IMR-90 (cell line): ENCODE measurements at regions not wholly inside any gene's neighbourhood (a gene's known extent, or its start where the extent isn't known, plus 50 kb on each side); places are given as distances from the start of the nearest gene placed in this dataset.

Experiments
- BHLHE40 ChIP-seq: fragments of 150-350 bp; IDR thresholded peaks from 2 replicates; pipeline ENCODE4 v1.6.1; 2016; ENCODE audit warnings: mild to moderate bottlenecking, low read depth, low read length
- CHD1 ChIP-seq: IDR thresholded peaks from 2 replicates; pipeline ENCODE4 v1.6.1; 2012; ENCODE audit warnings: low read depth, low read length, improper control_type of control experiment
- FOS ChIP-seq: fragments of 150-350 bp; IDR thresholded peaks from 2 replicates; pipeline ENCODE4 v1.6.1; 2016; ENCODE audit warnings: low read depth, low read length
- SMC3 ChIP-seq: fragments of 150-350 bp; IDR thresholded peaks from 2 replicates; pipeline ENCODE4 v1.6.1; 2016; ENCODE audit warnings: low read depth, mild to moderate bottlenecking, antibody characterized with exemption, low read length, moderate library complexity
- TF ChIP-seq, protein P1 (sequence below): conservative IDR thresholded peaks from 2 replicates; pipeline ENCODE4 v1.5.1; 2012; ENCODE audit warnings: mild to moderate bottlenecking, low read depth, low read length, improper control_type of control experiment
- TF ChIP-seq, protein P2 (sequence below): fragments of 150-350 bp; IDR thresholded peaks from 2 replicates; pipeline ENCODE4 v1.6.1; 2017; ENCODE audit warnings: mild to moderate bottlenecking, antibody characterized with exemption, low read length, low read depth

DNA sequence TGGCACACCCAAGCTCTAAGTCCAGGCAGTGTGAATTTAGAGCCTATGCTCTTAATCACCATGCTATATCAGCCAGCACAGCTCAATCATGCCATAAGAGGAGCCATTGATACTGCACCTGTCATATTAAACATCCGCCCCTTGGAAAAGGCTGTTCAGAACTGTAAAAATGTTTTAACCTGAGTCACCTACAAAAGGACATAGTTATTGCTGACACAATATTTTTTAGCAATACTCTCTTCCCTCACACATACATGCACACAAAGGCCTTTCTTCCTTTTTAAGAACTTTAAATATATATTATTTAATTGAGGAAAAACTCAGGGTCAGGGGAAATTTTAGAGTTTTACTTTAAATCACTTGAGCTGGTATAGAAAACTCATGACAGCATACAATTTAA, 83.5 kb upstream of the ATXN7L3B start:
- TF ChIP-seq, protein P1, sequence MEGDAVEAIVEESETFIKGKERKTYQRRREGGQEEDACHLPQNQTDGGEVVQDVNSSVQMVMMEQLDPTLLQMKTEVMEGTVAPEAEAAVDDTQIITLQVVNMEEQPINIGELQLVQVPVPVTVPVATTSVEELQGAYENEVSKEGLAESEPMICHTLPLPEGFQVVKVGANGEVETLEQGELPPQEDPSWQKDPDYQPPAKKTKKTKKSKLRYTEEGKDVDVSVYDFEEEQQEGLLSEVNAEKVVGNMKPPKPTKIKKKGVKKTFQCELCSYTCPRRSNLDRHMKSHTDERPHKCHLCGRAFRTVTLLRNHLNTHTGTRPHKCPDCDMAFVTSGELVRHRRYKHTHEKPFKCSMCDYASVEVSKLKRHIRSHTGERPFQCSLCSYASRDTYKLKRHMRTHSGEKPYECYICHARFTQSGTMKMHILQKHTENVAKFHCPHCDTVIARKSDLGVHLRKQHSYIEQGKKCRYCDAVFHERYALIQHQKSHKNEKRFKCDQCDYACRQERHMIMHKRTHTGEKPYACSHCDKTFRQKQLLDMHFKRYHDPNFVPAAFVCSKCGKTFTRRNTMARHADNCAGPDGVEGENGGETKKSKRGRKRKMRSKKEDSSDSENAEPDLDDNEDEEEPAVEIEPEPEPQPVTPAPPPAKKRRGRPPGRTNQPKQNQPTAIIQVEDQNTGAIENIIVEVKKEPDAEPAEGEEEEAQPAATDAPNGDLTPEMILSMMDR, result no peak
- no peak for TF ChIP-seq FOS
- TF ChIP-seq CHD1, result no peak
- no peak for TF ChIP-seq SMC3
- TF ChIP-seq BHLHE40, result no peak
- TF ChIP-seq, protein P2, sequence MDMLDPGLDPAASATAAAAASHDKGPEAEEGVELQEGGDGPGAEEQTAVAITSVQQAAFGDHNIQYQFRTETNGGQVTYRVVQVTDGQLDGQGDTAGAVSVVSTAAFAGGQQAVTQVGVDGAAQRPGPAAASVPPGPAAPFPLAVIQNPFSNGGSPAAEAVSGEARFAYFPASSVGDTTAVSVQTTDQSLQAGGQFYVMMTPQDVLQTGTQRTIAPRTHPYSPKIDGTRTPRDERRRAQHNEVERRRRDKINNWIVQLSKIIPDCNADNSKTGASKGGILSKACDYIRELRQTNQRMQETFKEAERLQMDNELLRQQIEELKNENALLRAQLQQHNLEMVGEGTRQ, result no peak
